ENCODE measurements at regions not wholly inside any gene's neighbourhood (a gene's known extent, or its start where the extent isn't known, plus 50 kb on each side); places are given as distances from the start of the nearest gene placed in this dataset.

- Histone ChIP-seq H4K8ac (replicated peaks; ENCODE audit: insufficient read length, low read depth, low read length) (no peak overlapping the region), H3K56ac (ENCODE audit: insufficient read length, low read depth, low read length) (no peak overlapping the region), H3K4me1 (ENCODE audit: insufficient read depth, low read length) (no peaks in the 10 kb centered on the region), H2BK15ac (ENCODE audit: low read depth, low read length) (no peak overlapping the region), H2BK20ac (ENCODE audit: low read depth, low read length, poor library complexity, severe bottlenecking) (no peak overlapping the region), H3K79me1 (ENCODE audit: insufficient read depth, low read depth, low read length, poor library complexity, severe bottlenecking) (no peaks in the 10 kb centered on the region), H4K20me1 (ENCODE audit: control insufficient read depth, insufficient read depth, insufficient read length) (no peaks in the 10 kb centered on the region), H3K4ac (ENCODE audit: low read depth, low read length) (no peak overlapping the region), H3K14ac (ENCODE audit: insufficient read depth, low read length) (no peak overlapping the region), H4K5ac (ENCODE audit: insufficient read length, low read depth, low read length) (no peak overlapping the region), H3K18ac (ENCODE audit: insufficient read length, low read depth, low read length) (no peak overlapping the region), H2AFZ (ENCODE audit: low read length) (no peak overlapping the region), H3K4me2 (ENCODE audit: insufficient read depth, insufficient read length, low read length) (no peak overlapping the region), H3T11ph (ENCODE audit: low read length) (no peak overlapping the region), H3K9me3 (ENCODE audit: control insufficient read depth, low read depth, low read length) (no peaks in the 10 kb centered on the region), H2AK5ac (ENCODE audit: insufficient read length, low read length) (no peak overlapping the region), H2BK5ac (ENCODE audit: insufficient read length, low read length) (no peak overlapping the region), H4K91ac (ENCODE audit: insufficient read length, low read depth, low read length) (no peak overlapping the region), H3K79me2 (ENCODE audit: insufficient read depth, low read length) (no peaks in the 10 kb centered on the region), H2BK12ac (ENCODE audit: insufficient read length, low read depth, low read length) (no peak overlapping the region), H3K27me3 (ENCODE audit: insufficient read depth, low read length) (no peaks in the 10 kb centered on the region), H3K23me2 (ENCODE audit: insufficient read length, low read depth, low read length, poor library complexity, severe bottlenecking) (no peaks in the 10 kb centered on the region), H3K9ac (ENCODE audit: extremely low read depth, insufficient read length, low read length) (no peak overlapping the region), H2BK120ac (ENCODE audit: low read depth, low read length, poor library complexity, severe bottlenecking) (no peak overlapping the region), H3K23ac (ENCODE audit: insufficient read length, low read depth, low read length) (no peak overlapping the region), H3K27ac (ENCODE audit: insufficient read length, low read depth, low read length) (no peak overlapping the region)
- no peak for TF ChIP-seq CTCF (conservative IDR thresholded peaks at IDR 0.05)
- no peak overlapping the region for H3K27ac Mint-ChIP-seq
- H3K27me3 Mint-ChIP-seq (ENCODE audit: low read depth) = no peaks in the 10 kb centered on the region; the same call in 1 of the 2 replicates
- peaks cover 0 to 4% (median 0%) of the 10 kb centered on the region in 3 experiments; a peak in 1 of 7 replicates for H3K36me3 Mint-ChIP-seq (ENCODE audit: insufficient read depth in 1 of 3, low read depth in 3 of 3)
- no peaks in the 10 kb centered on the region for H3K4me1 Mint-ChIP-seq
- no CpG with 5 or more reads among the region's 4 CpGs for WGBS (ENCODE audit: extremely low coverage, insufficient read length, low lambda C conversion rate)
- H3K9me3 Mint-ChIP-seq = peaks cover 0 to 4% of the 10 kb centered on the region in 2 experiments; a peak in 3 of 5 replicates
- DNase-seq = no peak
- no peak overlapping the region for H3K4me3 Mint-ChIP-seq
These were observed 88.3 kb upstream of the DAAM1 start for GRCh38 chr14:59100205-59100604.
